ENCODE measurements at regions not wholly inside any gene's neighbourhood (a gene's known extent, or its start where the extent isn't known, plus 50 kb on each side); places are given as distances from the start of the nearest gene placed in this dataset.

- no peak for TF ChIP-seq FOXP2 (optimal IDR thresholded peaks at IDR 0.05; ENCODE audit: borderline replicate concordance, extremely low read depth, extremely low read length, insufficient read depth)
- TF ChIP-seq TAF1 (IDR thresholded peaks at IDR 0.05; ENCODE audit: borderline replicate concordance, insufficient read depth, low read length) = no peak
- TF ChIP-seq SIN3A (IDR thresholded peaks at IDR 0.05; ENCODE audit: borderline replicate concordance, insufficient read depth, low read length) = no peak
- TF ChIP-seq, protein P1, sequence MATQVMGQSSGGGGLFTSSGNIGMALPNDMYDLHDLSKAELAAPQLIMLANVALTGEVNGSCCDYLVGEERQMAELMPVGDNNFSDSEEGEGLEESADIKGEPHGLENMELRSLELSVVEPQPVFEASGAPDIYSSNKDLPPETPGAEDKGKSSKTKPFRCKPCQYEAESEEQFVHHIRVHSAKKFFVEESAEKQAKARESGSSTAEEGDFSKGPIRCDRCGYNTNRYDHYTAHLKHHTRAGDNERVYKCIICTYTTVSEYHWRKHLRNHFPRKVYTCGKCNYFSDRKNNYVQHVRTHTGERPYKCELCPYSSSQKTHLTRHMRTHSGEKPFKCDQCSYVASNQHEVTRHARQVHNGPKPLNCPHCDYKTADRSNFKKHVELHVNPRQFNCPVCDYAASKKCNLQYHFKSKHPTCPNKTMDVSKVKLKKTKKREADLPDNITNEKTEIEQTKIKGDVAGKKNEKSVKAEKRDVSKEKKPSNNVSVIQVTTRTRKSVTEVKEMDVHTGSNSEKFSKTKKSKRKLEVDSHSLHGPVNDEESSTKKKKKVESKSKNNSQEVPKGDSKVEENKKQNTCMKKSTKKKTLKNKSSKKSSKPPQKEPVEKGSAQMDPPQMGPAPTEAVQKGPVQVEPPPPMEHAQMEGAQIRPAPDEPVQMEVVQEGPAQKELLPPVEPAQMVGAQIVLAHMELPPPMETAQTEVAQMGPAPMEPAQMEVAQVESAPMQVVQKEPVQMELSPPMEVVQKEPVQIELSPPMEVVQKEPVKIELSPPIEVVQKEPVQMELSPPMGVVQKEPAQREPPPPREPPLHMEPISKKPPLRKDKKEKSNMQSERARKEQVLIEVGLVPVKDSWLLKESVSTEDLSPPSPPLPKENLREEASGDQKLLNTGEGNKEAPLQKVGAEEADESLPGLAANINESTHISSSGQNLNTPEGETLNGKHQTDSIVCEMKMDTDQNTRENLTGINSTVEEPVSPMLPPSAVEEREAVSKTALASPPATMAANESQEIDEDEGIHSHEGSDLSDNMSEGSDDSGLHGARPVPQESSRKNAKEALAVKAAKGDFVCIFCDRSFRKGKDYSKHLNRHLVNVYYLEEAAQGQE (IDR thresholded peaks at IDR 0.05; ENCODE audit: insufficient read depth in 1 of 2, low read depth in 2 of 2, low read length in 2 of 2) = no peak
- no peak for TF ChIP-seq POLR2AphosphoS5 (IDR thresholded peaks at IDR 0.05; ENCODE audit: low read depth, low read length)
Measured at GRCh38 chr11:91470656-91471055, 754.0 kb upstream of the FAT3 start.

- TF ChIP-seq POLR2AphosphoS5 (IDR thresholded peaks at IDR 0.05; ENCODE audit: low read depth, low read length) (no peak), TAF1 (IDR thresholded peaks at IDR 0.05; ENCODE audit: borderline replicate concordance, insufficient read depth, low read length) (no peak), FOXP2 (optimal IDR thresholded peaks at IDR 0.05; ENCODE audit: borderline replicate concordance, extremely low read depth, extremely low read length, insufficient read depth) (no peak), SIN3A (IDR thresholded peaks at IDR 0.05; ENCODE audit: borderline replicate concordance, insufficient read depth, low read length) (no peak)
Measured at GRCh38 chr11:91459840-91460239, 764.8 kb upstream of the FAT3 start.

- TF ChIP-seq, protein P1 (IDR thresholded peaks at IDR 0.05; ENCODE audit: insufficient read depth in 1 of 2, low read depth in 2 of 2, low read length in 2 of 2) = no peak
- TF ChIP-seq POLR2AphosphoS5 (IDR thresholded peaks at IDR 0.05; ENCODE audit: low read depth, low read length) (no peak), FOXP2 (optimal IDR thresholded peaks at IDR 0.05; ENCODE audit: borderline replicate concordance, extremely low read depth, extremely low read length, insufficient read depth) (no peak), SIN3A (IDR thresholded peaks at IDR 0.05; ENCODE audit: borderline replicate concordance, insufficient read depth, low read length) (no peak), TAF1 (IDR thresholded peaks at IDR 0.05; ENCODE audit: borderline replicate concordance, insufficient read depth, low read length) (no peak)
Measured at GRCh38 chr11:91446267-91446666, 778.4 kb upstream of the FAT3 start.

DNA sequence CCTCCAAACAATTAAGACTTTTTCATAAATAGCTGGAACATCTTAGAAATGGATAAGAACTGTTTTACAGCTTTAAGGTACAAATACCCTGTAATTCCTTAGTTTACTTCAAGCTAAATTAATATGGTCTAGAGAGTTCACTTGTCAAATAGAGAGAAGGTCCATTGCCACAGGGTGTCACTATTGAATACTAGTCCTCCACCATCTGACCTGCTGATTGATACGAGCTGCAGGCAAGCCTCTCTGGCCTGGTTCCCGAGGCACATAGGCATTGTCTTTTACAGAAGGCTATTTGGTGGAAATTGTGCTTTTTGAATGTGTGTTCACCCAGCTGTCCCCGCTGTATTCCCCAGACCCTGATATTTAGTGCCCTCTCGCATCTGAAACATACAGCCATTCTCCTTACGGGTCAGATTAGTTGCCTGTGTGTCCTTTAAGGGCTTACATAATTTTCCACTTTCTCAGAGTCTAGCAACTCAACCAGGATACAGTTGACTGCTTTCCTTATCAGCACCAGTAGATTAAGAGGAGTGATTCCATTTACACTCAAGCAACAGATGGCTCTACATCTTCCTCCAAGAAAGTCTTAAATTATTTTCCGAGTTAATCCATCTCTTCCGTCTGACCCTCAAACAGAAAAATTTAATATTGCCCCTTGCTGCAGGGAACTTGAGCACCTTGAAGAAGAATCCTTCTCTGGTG is 788.8 kb upstream of the FAT3 start:
- TF ChIP-seq FOXP2 (optimal IDR thresholded peaks at IDR 0.05; ENCODE audit: borderline replicate concordance, extremely low read depth, extremely low read length, insufficient read depth) (no peak), SIN3A (IDR thresholded peaks at IDR 0.05; ENCODE audit: borderline replicate concordance, insufficient read depth, low read length) (no peak), POLR2AphosphoS5 (IDR thresholded peaks at IDR 0.05; ENCODE audit: low read depth, low read length) (no peak), TAF1 (IDR thresholded peaks at IDR 0.05; ENCODE audit: borderline replicate concordance, insufficient read depth, low read length) (no peak)
- TF ChIP-seq, protein P1 (IDR thresholded peaks at IDR 0.05; ENCODE audit: insufficient read depth in 1 of 2, low read depth in 2 of 2, low read length in 2 of 2) = no peak

DNA sequence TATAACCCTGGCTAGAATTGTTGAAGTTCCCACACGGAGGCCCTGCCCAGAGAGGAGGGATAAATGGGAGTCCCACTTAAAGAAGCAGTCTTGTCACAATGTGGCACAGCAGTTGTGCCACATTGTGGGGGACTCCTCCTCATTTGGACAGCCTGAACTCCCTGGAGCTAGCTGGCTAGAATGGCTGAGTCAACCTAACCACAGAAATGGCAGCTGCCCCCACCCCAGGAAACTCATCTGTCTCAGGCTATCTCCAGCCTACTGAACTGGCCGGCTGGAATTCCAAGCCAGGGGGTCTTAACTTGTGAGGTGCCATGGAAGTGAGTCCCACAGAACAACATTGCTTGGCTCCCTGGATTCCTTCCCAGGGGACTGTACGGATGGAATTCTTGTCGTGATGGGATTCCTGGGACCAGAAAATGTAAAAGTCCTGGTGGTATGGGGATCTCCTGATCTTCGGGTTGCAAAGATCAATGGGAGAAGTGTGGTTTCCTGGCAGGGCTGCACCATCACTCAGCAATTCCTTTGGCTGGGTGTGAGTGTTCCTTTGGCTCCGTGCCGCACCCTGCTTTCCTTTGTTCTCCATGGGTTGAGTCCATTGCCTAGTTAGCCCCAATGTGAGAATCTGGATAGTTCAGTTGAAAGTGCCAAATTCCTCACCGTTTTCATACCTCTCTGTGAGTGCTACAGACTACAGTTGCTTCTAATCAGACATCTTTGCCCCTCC is 791.2 kb upstream of the FAT3 start:
- no peak for TF ChIP-seq TAF1 (IDR thresholded peaks at IDR 0.05; ENCODE audit: borderline replicate concordance, insufficient read depth, low read length)
- no peak for TF ChIP-seq SIN3A (IDR thresholded peaks at IDR 0.05; ENCODE audit: borderline replicate concordance, insufficient read depth, low read length)
- no peak for TF ChIP-seq FOXP2 (optimal IDR thresholded peaks at IDR 0.05; ENCODE audit: borderline replicate concordance, extremely low read depth, extremely low read length, insufficient read depth)
- TF ChIP-seq, protein P1 (IDR thresholded peaks at IDR 0.05; ENCODE audit: insufficient read depth in 1 of 2, low read depth in 2 of 2, low read length in 2 of 2) = no peak
- TF ChIP-seq POLR2AphosphoS5 (IDR thresholded peaks at IDR 0.05; ENCODE audit: low read depth, low read length) = no peak
